Nephron (organoid): ENCODE measurements at regions not wholly inside any gene's neighbourhood (a gene's known extent, or its start where the extent isn't known, plus 50 kb on each side); places are given as distances from the start of the nearest gene placed in this dataset.
"Not testable (repeated sequence)": the region's sequence is repeated elsewhere in the genome, so short reads cannot be mapped to it uniquely, and the experiment has no call there.

ENCODE experiments used
- H3K27ac Mint-ChIP-seq, 3 experiments: 2 replicates each; pipeline ENCODE4 v1.8.0; 2020; ENCODE audit warnings: mixed read lengths in 3 of 3, mild to moderate bottlenecking in 2 of 3, moderate library complexity in 1 of 3
- H3K27me3 Mint-ChIP-seq: 2 replicates; pipeline ENCODE4 v1.8.0; 2021; ENCODE audit warnings: low read depth, mild to moderate bottlenecking, moderate library complexity, mixed read lengths
- H3K36me3 Mint-ChIP-seq: 2 replicates; pipeline ENCODE4 v1.8.0; 2020; ENCODE audit warnings: low read depth, mixed read lengths
- H3K4me1 Mint-ChIP-seq: 2 replicates; pipeline ENCODE4 v1.8.0; 2020; ENCODE audit warnings: mixed read lengths
- H3K4me3 Mint-ChIP-seq, 3 experiments: 2 replicates each; pipeline ENCODE4 v1.8.0; 2020; ENCODE audit warnings: mild to moderate bottlenecking in 3 of 3, mixed read lengths in 3 of 3, moderate library complexity in 2 of 3
- H3K9me3 Mint-ChIP-seq: 2 replicates; pipeline ENCODE4 v1.8.0; 2020; ENCODE audit warnings: mixed read lengths
- TF ChIP-seq, protein P1 (sequence below), 3 experiments: fragments of 200-600 bp; sonication (generic); IDR thresholded peaks; one replicate each; pipeline ENCODE4 v1.5.0; 2021; ENCODE audit warnings: antibody characterized with exemption in 3 of 3; ENCODE audit not compliant: unreplicated experiment in 3 of 3

DNA sequence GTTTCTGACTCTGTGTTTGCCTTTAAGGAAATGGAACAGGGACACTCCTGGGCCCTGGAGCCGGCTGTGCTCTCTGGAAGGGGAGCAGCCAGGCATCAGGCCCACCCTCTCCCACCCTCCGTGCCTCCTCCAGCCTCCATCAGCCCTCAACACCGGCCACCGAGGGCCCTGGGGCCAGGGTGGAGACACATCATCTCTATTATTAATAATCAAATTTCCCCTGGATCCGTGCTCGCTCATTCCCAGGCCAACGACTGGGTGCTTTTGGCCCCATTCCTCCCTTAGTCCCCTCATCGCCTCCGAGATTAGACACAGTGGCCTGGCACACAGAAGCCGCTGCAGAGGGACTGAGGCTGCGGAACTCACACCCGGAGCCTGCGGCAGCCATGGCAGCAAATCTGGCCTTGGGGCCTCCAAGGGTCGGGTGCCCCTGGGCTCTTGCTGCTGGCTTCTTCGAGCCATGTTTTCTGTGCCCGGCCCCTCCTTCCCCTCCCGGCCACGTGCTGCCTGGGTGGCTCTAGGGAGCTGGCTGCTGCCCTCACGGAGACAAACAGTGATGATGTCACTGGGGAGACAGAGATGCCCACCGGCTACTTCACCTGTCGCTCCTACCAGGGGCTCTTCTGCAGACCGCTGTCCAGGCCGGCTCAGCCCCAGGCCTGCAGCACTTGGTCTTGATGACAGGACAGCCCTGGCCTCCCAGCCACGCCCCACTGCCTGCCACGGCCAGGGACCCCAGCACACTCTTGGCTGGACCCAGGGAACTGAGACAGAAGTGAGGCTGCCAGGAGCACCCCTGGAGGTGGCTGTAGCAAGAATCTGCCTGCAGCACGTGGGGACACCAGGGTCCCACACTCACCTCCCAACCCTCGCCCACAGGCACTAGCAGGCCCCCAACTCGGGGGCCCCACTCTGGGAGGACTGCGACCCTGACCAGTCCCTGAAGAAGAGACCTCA, 76.6 kb upstream of the PPP1R26 start:
- Mint-ChIP-seq H3K27ac (no peak overlapping the region), H3K9me3 (no peaks in the 10 kb centered on the region), H3K4me1 (no peaks in the 10 kb centered on the region), H3K4me3 (no peak overlapping the region), H3K27me3 (peaks cover 33% of the 10 kb centered on the region), H3K36me3 (no peaks in the 10 kb centered on the region)
- TF ChIP-seq, protein P1, sequence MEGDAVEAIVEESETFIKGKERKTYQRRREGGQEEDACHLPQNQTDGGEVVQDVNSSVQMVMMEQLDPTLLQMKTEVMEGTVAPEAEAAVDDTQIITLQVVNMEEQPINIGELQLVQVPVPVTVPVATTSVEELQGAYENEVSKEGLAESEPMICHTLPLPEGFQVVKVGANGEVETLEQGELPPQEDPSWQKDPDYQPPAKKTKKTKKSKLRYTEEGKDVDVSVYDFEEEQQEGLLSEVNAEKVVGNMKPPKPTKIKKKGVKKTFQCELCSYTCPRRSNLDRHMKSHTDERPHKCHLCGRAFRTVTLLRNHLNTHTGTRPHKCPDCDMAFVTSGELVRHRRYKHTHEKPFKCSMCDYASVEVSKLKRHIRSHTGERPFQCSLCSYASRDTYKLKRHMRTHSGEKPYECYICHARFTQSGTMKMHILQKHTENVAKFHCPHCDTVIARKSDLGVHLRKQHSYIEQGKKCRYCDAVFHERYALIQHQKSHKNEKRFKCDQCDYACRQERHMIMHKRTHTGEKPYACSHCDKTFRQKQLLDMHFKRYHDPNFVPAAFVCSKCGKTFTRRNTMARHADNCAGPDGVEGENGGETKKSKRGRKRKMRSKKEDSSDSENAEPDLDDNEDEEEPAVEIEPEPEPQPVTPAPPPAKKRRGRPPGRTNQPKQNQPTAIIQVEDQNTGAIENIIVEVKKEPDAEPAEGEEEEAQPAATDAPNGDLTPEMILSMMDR (IDR thresholded peaks at IDR 0.05; ENCODE audit: unreplicated experiment in 3 of 3): no peak

DNA sequence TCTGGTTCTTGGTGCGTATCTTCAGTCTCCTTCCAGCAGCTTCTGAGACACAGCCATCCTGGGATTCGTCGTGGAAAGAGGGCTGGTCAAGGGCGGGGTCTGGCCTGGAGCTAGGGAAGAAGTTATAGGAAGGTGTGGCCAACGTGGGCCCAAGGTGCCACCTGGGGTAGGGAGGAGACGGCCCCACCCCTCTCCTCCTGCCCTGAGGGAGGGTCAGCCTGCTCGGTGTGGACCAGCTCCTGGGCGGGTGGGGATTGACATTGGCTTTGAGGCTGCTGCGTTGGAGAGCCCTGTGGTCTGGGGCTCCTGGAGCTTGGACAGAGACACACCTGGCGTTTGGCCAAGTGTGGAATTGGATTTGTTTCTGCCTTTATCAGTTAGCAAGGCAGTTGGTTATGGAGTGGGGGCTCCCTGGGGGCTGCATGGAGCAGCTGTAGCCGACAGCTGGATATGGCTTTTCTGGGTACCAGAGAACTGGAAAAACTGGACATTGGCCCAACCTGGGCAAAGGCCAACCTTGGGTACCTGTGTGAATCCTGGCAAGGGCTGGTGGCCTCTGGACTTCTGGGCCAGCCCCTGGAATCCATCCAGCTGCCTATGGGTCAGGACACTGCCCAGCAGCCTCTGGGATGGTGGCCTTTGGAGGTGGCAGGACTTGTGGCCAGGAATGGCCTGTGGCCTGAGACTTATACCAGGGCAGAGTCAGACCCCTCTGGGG, 75.7 kb upstream of the PPP1R26 start:
- peaks cover 40% of the 10 kb centered on the region for H3K27me3 Mint-ChIP-seq
- H3K27ac Mint-ChIP-seq: no peak overlapping the region
- TF ChIP-seq, protein P1 (IDR thresholded peaks at IDR 0.05; ENCODE audit: unreplicated experiment in 3 of 3): no peak
- no peaks in the 10 kb centered on the region for H3K4me1 Mint-ChIP-seq
- no peak overlapping the region for H3K4me3 Mint-ChIP-seq
- H3K9me3 Mint-ChIP-seq: no peaks in the 10 kb centered on the region
- H3K36me3 Mint-ChIP-seq: no peaks in the 10 kb centered on the region

DNA sequence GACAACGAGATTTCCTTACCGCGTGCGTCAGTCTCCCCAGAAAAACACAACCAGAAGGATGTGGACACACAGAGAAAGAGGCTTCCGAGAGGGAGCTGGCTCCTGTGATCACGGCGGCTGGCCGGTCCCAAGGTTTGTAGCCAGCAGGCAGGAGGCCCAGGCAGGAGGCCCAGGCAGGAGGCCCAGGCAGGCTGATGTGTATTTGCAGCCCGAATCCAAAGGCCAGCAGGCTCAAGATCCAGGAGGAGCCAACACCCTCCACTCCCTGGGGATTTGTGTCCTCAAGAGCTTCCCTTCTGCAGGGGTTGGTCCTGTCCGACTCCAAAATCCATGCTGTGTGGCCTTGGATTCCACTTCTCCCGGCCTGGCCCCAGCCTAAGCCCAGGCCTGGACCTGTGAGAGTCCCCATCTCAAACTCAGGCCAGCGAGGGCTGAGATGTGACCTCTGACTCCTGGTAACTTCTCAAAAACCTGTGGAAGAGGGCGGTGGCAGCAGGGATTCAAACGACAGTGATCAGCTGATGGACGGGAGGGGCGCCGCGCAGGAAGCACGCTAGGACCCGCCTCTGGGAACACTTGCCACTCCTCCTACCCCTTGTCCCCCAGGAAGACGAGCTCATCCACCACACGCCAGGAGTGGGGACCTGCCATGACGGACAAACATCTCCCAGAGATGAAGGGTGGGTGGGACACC, 75.0 kb upstream of the PPP1R26 start:
- no peaks in the 10 kb centered on the region for H3K9me3 Mint-ChIP-seq
- H3K4me3 Mint-ChIP-seq: no peak overlapping the region
- H3K27me3 Mint-ChIP-seq: peaks cover 40% of the 10 kb centered on the region
- no peak overlapping the region for H3K27ac Mint-ChIP-seq
- H3K4me1 Mint-ChIP-seq: no peaks in the 10 kb centered on the region
- H3K36me3 Mint-ChIP-seq: no peaks in the 10 kb centered on the region
- TF ChIP-seq, protein P1 (IDR thresholded peaks at IDR 0.05; ENCODE audit: unreplicated experiment in 3 of 3): no peak

DNA sequence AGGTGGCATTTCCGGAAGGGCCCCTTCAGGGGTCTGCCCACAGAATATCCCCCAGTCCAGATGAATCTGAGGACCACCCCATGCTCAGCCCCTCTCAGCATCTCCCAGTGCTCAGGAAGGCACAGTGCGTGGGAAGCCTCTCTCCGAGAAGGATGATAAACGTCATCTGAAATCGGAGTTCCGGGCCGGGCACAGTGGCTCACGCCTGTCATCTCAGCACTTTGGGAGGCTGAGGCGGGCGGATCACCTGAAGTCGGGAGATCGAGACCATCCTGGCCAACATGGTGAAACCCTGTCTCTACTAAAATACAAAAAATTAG, 74.5 kb upstream of the PPP1R26 start:
- not testable (repeated sequence) for H3K36me3 Mint-ChIP-seq, H3K4me3 Mint-ChIP-seq, H3K9me3 Mint-ChIP-seq, H3K27ac Mint-ChIP-seq, H3K4me1 Mint-ChIP-seq
- peaks cover 42% of the 10 kb centered on the region for H3K27me3 Mint-ChIP-seq

DNA sequence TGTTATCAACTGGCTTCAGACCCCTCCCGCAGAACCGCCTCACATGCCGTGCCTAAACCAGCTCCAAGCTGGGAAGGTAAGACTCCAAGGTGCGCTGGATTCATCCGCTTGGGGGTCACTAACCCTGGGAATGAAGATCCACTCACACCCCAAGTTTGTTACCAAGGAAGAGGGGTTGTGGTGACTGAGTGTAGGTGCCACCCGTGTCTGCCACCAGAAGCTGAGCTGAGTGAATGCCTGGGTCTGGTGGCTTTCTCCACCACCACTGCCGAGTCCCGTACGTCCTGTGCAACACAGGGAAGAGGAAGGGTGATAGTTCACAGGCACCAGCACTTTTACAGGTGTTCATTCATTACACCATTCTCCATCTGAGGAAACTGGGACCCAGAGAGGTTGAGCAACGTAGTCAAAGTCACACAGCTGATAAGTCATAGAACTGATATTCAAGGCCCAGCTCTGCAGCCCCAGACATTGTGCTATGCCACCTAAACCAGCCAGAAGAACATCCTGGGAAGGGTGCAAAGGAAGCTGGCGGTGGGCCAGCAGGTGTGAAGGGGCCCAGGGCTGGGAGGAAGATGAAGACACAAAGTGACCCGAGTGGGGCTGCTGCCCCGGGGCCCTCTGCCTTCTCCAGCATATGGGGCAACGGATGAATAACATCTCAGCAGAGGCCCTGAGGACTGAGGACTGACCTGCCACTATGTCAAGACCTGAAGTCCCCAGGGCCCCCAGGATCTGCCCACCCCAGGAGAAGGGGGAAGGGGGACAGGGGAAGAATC, 70.9 kb upstream of the PPP1R26 start:
- Mint-ChIP-seq H3K9me3 (no peaks in the 10 kb centered on the region), H3K27ac (no peak overlapping the region), H3K27me3 (peaks cover 45% of the 10 kb centered on the region), H3K4me1 (no peaks in the 10 kb centered on the region), H3K36me3 (no peaks in the 10 kb centered on the region), H3K4me3 (no peak overlapping the region)
- TF ChIP-seq, protein P1 (IDR thresholded peaks at IDR 0.05; ENCODE audit: unreplicated experiment in 3 of 3): no peak
